ENCODE measurements at regions not wholly inside any gene's neighbourhood (a gene's known extent, or its start where the extent isn't known, plus 50 kb on each side); places are given as distances from the start of the nearest gene placed in this dataset.

GRCh38 chr13:47166336-47166735, 269.5 kb upstream of the HTR2A start:
- Mint-ChIP-seq H3K4me1 (peaks cover 5% of the 10 kb centered on the region), H3K9me3 (peaks cover 0 to 3% (median under 1%) of the 10 kb centered on the region in 7 donors), H3K27me3 (ENCODE audit: low read depth in 3 of 3) (peaks cover 0 to 2% (median 0%) of the 10 kb centered on the region in 3 donors), H3K36me3 (no peaks in the 10 kb centered on the region), H3K27ac (no peak overlapping the region), H3K4me3 (no peak overlapping the region)
- H3K4me3 ChIP-seq (replicated peaks in 1 of 3; ENCODE audit: low read depth in 2 of 3, low read length in 3 of 3) = no peak overlapping the region
- no peaks in the 10 kb centered on the region for H3K4me1 ChIP-seq (ENCODE audit: control insufficient read depth in 1 of 2, insufficient read depth in 2 of 2, low read length in 2 of 2)
- no peak overlapping the region for H3K4me2 ChIP-seq (replicated peaks; ENCODE audit: extremely low read depth, low read length, poor library complexity, severe bottlenecking)
- H3K9me3 ChIP-seq (replicated peaks in 1 of 2; ENCODE audit: control insufficient read depth in 1 of 2, insufficient read depth in 1 of 2, low read length in 2 of 2) = no peaks in the 10 kb centered on the region
- TF ChIP-seq, protein P1, sequence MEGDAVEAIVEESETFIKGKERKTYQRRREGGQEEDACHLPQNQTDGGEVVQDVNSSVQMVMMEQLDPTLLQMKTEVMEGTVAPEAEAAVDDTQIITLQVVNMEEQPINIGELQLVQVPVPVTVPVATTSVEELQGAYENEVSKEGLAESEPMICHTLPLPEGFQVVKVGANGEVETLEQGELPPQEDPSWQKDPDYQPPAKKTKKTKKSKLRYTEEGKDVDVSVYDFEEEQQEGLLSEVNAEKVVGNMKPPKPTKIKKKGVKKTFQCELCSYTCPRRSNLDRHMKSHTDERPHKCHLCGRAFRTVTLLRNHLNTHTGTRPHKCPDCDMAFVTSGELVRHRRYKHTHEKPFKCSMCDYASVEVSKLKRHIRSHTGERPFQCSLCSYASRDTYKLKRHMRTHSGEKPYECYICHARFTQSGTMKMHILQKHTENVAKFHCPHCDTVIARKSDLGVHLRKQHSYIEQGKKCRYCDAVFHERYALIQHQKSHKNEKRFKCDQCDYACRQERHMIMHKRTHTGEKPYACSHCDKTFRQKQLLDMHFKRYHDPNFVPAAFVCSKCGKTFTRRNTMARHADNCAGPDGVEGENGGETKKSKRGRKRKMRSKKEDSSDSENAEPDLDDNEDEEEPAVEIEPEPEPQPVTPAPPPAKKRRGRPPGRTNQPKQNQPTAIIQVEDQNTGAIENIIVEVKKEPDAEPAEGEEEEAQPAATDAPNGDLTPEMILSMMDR (IDR thresholded peaks at IDR 0.05) = no peak
- WGBS (ENCODE audit: insufficient coverage) = 100% methylated on average over 1 of the region's 4 CpGs
- H3K79me2 ChIP-seq (ENCODE audit: insufficient read depth, low read length) = no peaks in the 10 kb centered on the region
- intact Hi-C loops (cut with micrococcal nuclease) = no loop called here
- DNase-seq = no peak
- no peaks in the 10 kb centered on the region for H4K20me1 ChIP-seq (ENCODE audit: insufficient read depth, low read length)
- H3K9ac ChIP-seq (ENCODE audit: insufficient read depth, low read length, poor library complexity, severe bottlenecking) = no peak overlapping the region
- H2AFZ ChIP-seq (ENCODE audit: insufficient read depth, low read depth, low read length, poor library complexity, severe bottlenecking) = no peak overlapping the region
- no peaks in the 10 kb centered on the region for H3K36me3 ChIP-seq (replicated peaks in 1 of 2; ENCODE audit: control insufficient read depth in 1 of 2, insufficient read depth in 2 of 2, low read length in 2 of 2)
- H3K27ac ChIP-seq (ENCODE audit: low read depth in 1 of 2, low read length in 2 of 2) = no peak overlapping the region
- H3K27me3 ChIP-seq (ENCODE audit: control insufficient read depth in 2 of 2, insufficient read depth in 2 of 2, low read length in 2 of 2) = no peaks in the 10 kb centered on the region

- no peak overlapping the region for H2AFZ ChIP-seq (ENCODE audit: insufficient read depth, low read depth, low read length, poor library complexity, severe bottlenecking)
- TF ChIP-seq, protein P1 (IDR thresholded peaks at IDR 0.05) = no peak
- no peaks in the 10 kb centered on the region for H3K4me1 Mint-ChIP-seq
- no peaks in the 10 kb centered on the region for H3K4me1 ChIP-seq (ENCODE audit: control insufficient read depth in 1 of 2, insufficient read depth in 2 of 2, low read length in 2 of 2)
- intact Hi-C loops (cut with micrococcal nuclease) = no loop called here
- no peaks in the 10 kb centered on the region for H3K27me3 ChIP-seq (ENCODE audit: control insufficient read depth in 2 of 2, insufficient read depth in 2 of 2, low read length in 2 of 2)
- DNase-seq = no peak
- H3K27me3 Mint-ChIP-seq (ENCODE audit: low read depth in 3 of 3) = peaks cover 0 to 2% (median 0%) of the 10 kb centered on the region in 3 donors
- no peaks in the 10 kb centered on the region for H3K79me2 ChIP-seq (ENCODE audit: insufficient read depth, low read length)
- no peak overlapping the region for H3K9ac ChIP-seq (ENCODE audit: insufficient read depth, low read length, poor library complexity, severe bottlenecking)
- H3K4me2 ChIP-seq (replicated peaks; ENCODE audit: extremely low read depth, low read length, poor library complexity, severe bottlenecking) = no peak overlapping the region
- no peaks in the 10 kb centered on the region for H4K20me1 ChIP-seq (ENCODE audit: insufficient read depth, low read length)
- no peaks in the 10 kb centered on the region for H3K36me3 ChIP-seq (replicated peaks in 1 of 2; ENCODE audit: control insufficient read depth in 1 of 2, insufficient read depth in 2 of 2, low read length in 2 of 2)
- peaks cover 0 to 10% of the 10 kb centered on the region in 2 donors for H3K9me3 ChIP-seq (replicated peaks in 1 of 2; ENCODE audit: control insufficient read depth in 1 of 2, insufficient read depth in 1 of 2, low read length in 2 of 2)
- H3K36me3 Mint-ChIP-seq = no peaks in the 10 kb centered on the region
- peaks cover 7 to 11% (median 8%) of the 10 kb centered on the region in 7 donors for H3K9me3 Mint-ChIP-seq
- no peak overlapping the region for H3K27ac ChIP-seq (ENCODE audit: low read depth in 1 of 2, low read length in 2 of 2)
- no peak overlapping the region for H3K4me3 Mint-ChIP-seq
- no peak overlapping the region for H3K4me3 ChIP-seq (replicated peaks in 1 of 3; ENCODE audit: low read depth in 2 of 3, low read length in 3 of 3)
- H3K27ac Mint-ChIP-seq = peak overlapping the region in 1 of 7 donors; percentile 58
- 97% methylated on average over 11 of the region's 11 CpGs for WGBS (ENCODE audit: insufficient coverage)
These were observed 263.1 kb upstream of the HTR2A start for GRCh38 chr13:47159853-47160550.
